Peyer's patch (tissue), 4 donors: ENCODE measurements at regions not wholly inside any gene's neighbourhood (a gene's known extent, or its start where the extent isn't known, plus 50 kb on each side); places are given as distances from the start of the nearest gene placed in this dataset.
"Not testable (repeated sequence)": the region's sequence is repeated elsewhere in the genome, so short reads cannot be mapped to it uniquely, and the experiment has no call there.

Source experiments
- DNase-seq, 3 donors: peaks; one replicate each; pipeline ENCODE4 v3.0.0-alpha.2; 2017 to 2019
- H3K27ac ChIP-seq, 4 donors: fragments of 200-600 bp; sonication (generic); one replicate each; pipeline ENCODE4 v1.5.1; 2016 to 2019
- H3K27me3 ChIP-seq, 2 donors: fragments of 200-600 bp; sonication (generic); one replicate each; pipeline ENCODE4 v1.5.1; 2019
- H3K36me3 ChIP-seq, 3 donors: fragments of 200-600 bp; sonication (generic); one replicate each; pipeline ENCODE4 v1.5.1; 2016 to 2019
- H3K4me1 ChIP-seq, 4 donors: fragments of 200-600 bp; sonication (generic); one replicate each; pipeline ENCODE4 v1.5.1; 2016 to 2019
- H3K4me3 ChIP-seq, 4 donors: fragments of 200-600 bp; sonication (generic); 1 replicate in 3 of 4; 2 replicates in 1 of 4; pipeline ENCODE4 v1.5.1; 2016 to 2019; ENCODE audit warnings: mild to moderate bottlenecking in 1 of 4
- H3K9me3 ChIP-seq, 4 donors: fragments of 200-600 bp; sonication (generic); one replicate each; pipeline ENCODE4 v1.5.1; 2016 to 2019; ENCODE audit warnings: mild to moderate bottlenecking in 1 of 4
- POLR2A ChIP-seq, 2 donors: fragments of 450-650 bp; IDR thresholded peaks; one replicate each; pipeline ENCODE4 v1.5.1; 2017; ENCODE audit warnings: antibody characterized with exemption in 2 of 2, mild to moderate bottlenecking in 2 of 2, moderate library complexity in 2 of 2
- TF ChIP-seq, protein P1 (sequence below), 6 experiments: fragments of 450-650 bp in 4 of 6; fragments of 200-600 bp in 2 of 6; sonication (generic) in 1 of 6; IDR thresholded peaks; one replicate each; pipeline ENCODE4 v1.5.1; 2017 to 2019; ENCODE audit warnings: antibody characterized with exemption in 6 of 6, mild to moderate bottlenecking in 3 of 6, moderate library complexity in 1 of 6

- Histone ChIP-seq H3K4me1 (no peaks in the 10 kb centered on the region), H3K9me3 (no peaks in the 10 kb centered on the region), H3K27me3 (no peaks in the 10 kb centered on the region), H3K4me3 (no peak overlapping the region), H3K27ac (no peak overlapping the region), H3K36me3 (no peaks in the 10 kb centered on the region)
- TF ChIP-seq POLR2A (IDR thresholded peaks at IDR 0.05), result no peak
- TF ChIP-seq, protein P1, sequence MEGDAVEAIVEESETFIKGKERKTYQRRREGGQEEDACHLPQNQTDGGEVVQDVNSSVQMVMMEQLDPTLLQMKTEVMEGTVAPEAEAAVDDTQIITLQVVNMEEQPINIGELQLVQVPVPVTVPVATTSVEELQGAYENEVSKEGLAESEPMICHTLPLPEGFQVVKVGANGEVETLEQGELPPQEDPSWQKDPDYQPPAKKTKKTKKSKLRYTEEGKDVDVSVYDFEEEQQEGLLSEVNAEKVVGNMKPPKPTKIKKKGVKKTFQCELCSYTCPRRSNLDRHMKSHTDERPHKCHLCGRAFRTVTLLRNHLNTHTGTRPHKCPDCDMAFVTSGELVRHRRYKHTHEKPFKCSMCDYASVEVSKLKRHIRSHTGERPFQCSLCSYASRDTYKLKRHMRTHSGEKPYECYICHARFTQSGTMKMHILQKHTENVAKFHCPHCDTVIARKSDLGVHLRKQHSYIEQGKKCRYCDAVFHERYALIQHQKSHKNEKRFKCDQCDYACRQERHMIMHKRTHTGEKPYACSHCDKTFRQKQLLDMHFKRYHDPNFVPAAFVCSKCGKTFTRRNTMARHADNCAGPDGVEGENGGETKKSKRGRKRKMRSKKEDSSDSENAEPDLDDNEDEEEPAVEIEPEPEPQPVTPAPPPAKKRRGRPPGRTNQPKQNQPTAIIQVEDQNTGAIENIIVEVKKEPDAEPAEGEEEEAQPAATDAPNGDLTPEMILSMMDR (IDR thresholded peaks at IDR 0.05), result no peak
- DNase-seq, result no peak
Measured at GRCh38 chr21:29431680-29432079, 133.0 kb downstream of the BACH1 start.

- no peaks in the 10 kb centered on the region for H3K4me1 ChIP-seq
- no peaks in the 10 kb centered on the region for H3K27me3 ChIP-seq
- no peak for DNase-seq
- no peak overlapping the region for H3K4me3 ChIP-seq
- TF ChIP-seq POLR2A (IDR thresholded peaks at IDR 0.05), result no peak
- TF ChIP-seq, protein P1 (IDR thresholded peaks at IDR 0.05), result no peak
- no peaks in the 10 kb centered on the region for H3K36me3 ChIP-seq
- no peaks in the 10 kb centered on the region for H3K9me3 ChIP-seq
- no peak overlapping the region for H3K27ac ChIP-seq
Measured at GRCh38 chr21:29433366-29434059, 134.8 kb downstream of the BACH1 start.

DNA sequence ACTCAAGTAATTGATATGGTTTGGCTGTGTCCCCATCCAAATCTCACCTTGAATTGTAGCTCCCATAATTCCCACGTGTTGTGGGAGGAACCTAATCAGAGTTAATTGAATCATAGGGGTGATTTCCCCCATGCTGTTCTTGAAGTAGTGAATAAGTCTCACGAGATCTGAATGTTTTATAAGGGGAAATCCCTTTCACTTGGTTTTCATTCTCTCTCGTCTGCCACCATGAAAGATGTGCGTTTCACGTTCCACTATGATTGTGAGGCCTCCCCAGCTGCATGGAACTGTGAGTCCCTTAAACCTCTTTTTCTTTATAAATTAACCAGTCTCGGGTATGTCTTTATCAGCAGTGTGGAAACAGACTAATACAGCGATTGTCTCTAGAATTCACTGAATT is 135.4 kb downstream of the BACH1 start:
- Histone ChIP-seq H3K9me3 (no peaks in the 10 kb centered on the region), H3K36me3 (no peaks in the 10 kb centered on the region), H3K4me1 (no peaks in the 10 kb centered on the region), H3K27ac (no peak overlapping the region), H3K27me3 (no peaks in the 10 kb centered on the region), H3K4me3 (no peak overlapping the region)
- DNase-seq, result no peak
- TF ChIP-seq, protein P1 (IDR thresholded peaks at IDR 0.05), result no peak
- TF ChIP-seq POLR2A (IDR thresholded peaks at IDR 0.05), result no peak

GRCh38 chr21:29434982-29435381 is 136.3 kb downstream of the BACH1 start:
- H3K36me3 ChIP-seq, H3K4me3 ChIP-seq, H3K9me3 ChIP-seq, DNase-seq, H3K27me3 ChIP-seq, H3K4me1 ChIP-seq, H3K27ac ChIP-seq: not testable (repeated sequence)

GRCh38 chr21:29436143-29436542 is 137.4 kb downstream of the BACH1 start:
- Histone ChIP-seq H3K9me3 (no peaks in the 10 kb centered on the region), H3K27ac (no peak overlapping the region), H3K4me1 (no peaks in the 10 kb centered on the region), H3K36me3 (no peaks in the 10 kb centered on the region), H3K4me3 (peak overlapping the region in 1 of 4 donors; percentile 6), H3K27me3 (no peaks in the 10 kb centered on the region)
- TF ChIP-seq, protein P1 (IDR thresholded peaks at IDR 0.05), result no peak
- TF ChIP-seq POLR2A (IDR thresholded peaks at IDR 0.05), result no peak
- peak in 1 of 3 donors; percentile 29 for DNase-seq

- DNase-seq, result no peak
- no peak overlapping the region for H3K27ac ChIP-seq
- peak overlapping the region in 1 of 4 donors; percentile 6 for H3K4me3 ChIP-seq
- H3K4me1 ChIP-seq, result no peaks in the 10 kb centered on the region
- H3K27me3 ChIP-seq, result no peaks in the 10 kb centered on the region
- no peaks in the 10 kb centered on the region for H3K36me3 ChIP-seq
- H3K9me3 ChIP-seq, result no peaks in the 10 kb centered on the region
- no peak for TF ChIP-seq POLR2A (IDR thresholded peaks at IDR 0.05)
- TF ChIP-seq, protein P1 (IDR thresholded peaks at IDR 0.05), result no peak
Measured at GRCh38 chr21:29436650-29437049, 137.9 kb downstream of the BACH1 start.
